IMR-90 (cell line): ENCODE measurements at regions not wholly inside any gene's neighbourhood (a gene's known extent, or its start where the extent isn't known, plus 50 kb on each side); places are given as distances from the start of the nearest gene placed in this dataset.

Experiments
- ATAC-seq: fragments of 200-7000 bp; cut with Tn5 transposase; 2 replicates; pipeline ENCODE4 v1.9.1; 2020; ENCODE audit warnings: low read depth, mild to moderate bottlenecking, moderate library complexity
- BruUV-seq: library from RNA; stranded (reverse); fragments of 400-500 nt; replicated peaks from 2 replicates; lab custom pipeline; 2021; lab: Mats Ljungman, UMichigan
- CTCF ChIA-PET: fragments of 300-600 bp; formaldehyde crosslinking; extraction: SDS; loops from one replicate; lab custom pipeline; 2021; ENCODE audit warnings: antibody characterized with exemption; lab: Yijun Ruan, JAX
- POLR2A ChIA-PET: fragments of 300-600 bp; sonication (Branson Sonifier 250); formaldehyde crosslinking; loops from one replicate; lab custom pipeline; 2022; ENCODE audit warnings: antibody characterized with exemption; ENCODE audit not compliant: unreplicated experiment; lab: Charles Lee
- DNase-seq: peaks from one replicate; pipeline ENCODE4 v3.0.0; 2013
- H2AFZ ChIP-seq: replicated peaks from 2 replicates; pipeline ENCODE3; 2013; ENCODE audit warnings: low read length, mild to moderate bottlenecking; ENCODE audit not compliant: poor library complexity
- H2AK5ac ChIP-seq: 2 replicates; pipeline ENCODE4 v1.6.1; 2013; ENCODE audit warnings: low read depth, low read length, inconsistent platforms
- H2AK9ac ChIP-seq: replicated peaks from 2 replicates; pipeline ENCODE3; 2013; ENCODE audit warnings: mild to moderate bottlenecking, low read depth, low read length, moderate library complexity; ENCODE audit not compliant: poor library complexity
- H2BK120ac ChIP-seq: 2 replicates; pipeline ENCODE4 v1.6.1; 2013; ENCODE audit warnings: low read depth, low read length, inconsistent platforms
- H2BK15ac ChIP-seq: 3 replicates; pipeline ENCODE4 v1.6.1; 2013; ENCODE audit warnings: low read depth, low read length, inconsistent platforms
- H2BK20ac ChIP-seq: 2 replicates; pipeline ENCODE4 v1.6.1; 2013; ENCODE audit warnings: low read depth, mild to moderate bottlenecking, inconsistent platforms, low read length, moderate library complexity
- H2BK5ac ChIP-seq: 2 replicates; pipeline ENCODE4 v1.6.1; 2013; ENCODE audit warnings: mild to moderate bottlenecking, low read depth, low read length, inconsistent platforms; ENCODE audit not compliant: poor library complexity, severe bottlenecking
- H3K14ac ChIP-seq: replicated peaks from 2 replicates; pipeline ENCODE4 v1.6.1; 2013; ENCODE audit warnings: low read depth, low read length, inconsistent platforms
- H3K18ac ChIP-seq: 2 replicates; pipeline ENCODE4 v1.6.1; 2013; ENCODE audit warnings: low read depth, low read length, control low read depth
- H3K23ac ChIP-seq: 2 replicates; pipeline ENCODE4 v1.6.1; 2013; ENCODE audit warnings: low read depth, low read length, inconsistent platforms
- H3K27ac ChIP-seq: 2 replicates; pipeline ENCODE4 v1.5.1; 2013; ENCODE audit warnings: mild to moderate bottlenecking, control low read depth, low read length; ENCODE audit not compliant: insufficient read depth
- H3K27me3 ChIP-seq: 2 replicates; pipeline ENCODE4 v1.6.1; 2013; ENCODE audit warnings: low read length; ENCODE audit not compliant: control insufficient read depth, insufficient read depth
- H3K36me3 ChIP-seq: 2 replicates; pipeline ENCODE4 v1.6.1; 2013; ENCODE audit warnings: low read length, mixed read lengths; ENCODE audit not compliant: control insufficient read depth, insufficient read depth
- H3K4ac ChIP-seq: 2 replicates; pipeline ENCODE4 v1.6.1; 2013; ENCODE audit warnings: low read depth, low read length, inconsistent platforms
- H3K4me1 ChIP-seq: 2 replicates; pipeline ENCODE4 v1.6.1; 2013; ENCODE audit warnings: low read length, mixed read lengths; ENCODE audit not compliant: control insufficient read depth, insufficient read depth
- H3K4me2 ChIP-seq: 2 replicates; pipeline ENCODE4 v1.6.1; 2013; ENCODE audit warnings: low read depth, mild to moderate bottlenecking, control low read depth, low read length, moderate library complexity
- H3K4me3 ChIP-seq: 2 replicates; pipeline ENCODE4 v1.5.1; 2013; ENCODE audit warnings: low read depth, mild to moderate bottlenecking, control low read depth, low read length, moderate library complexity; ENCODE audit not compliant: insufficient read depth
- H3K56ac ChIP-seq: 2 replicates; pipeline ENCODE4 v1.6.1; 2013; ENCODE audit warnings: low read length, inconsistent platforms; ENCODE audit not compliant: insufficient read depth; ENCODE audit errors: extremely low read depth
- H3K79me1 ChIP-seq, 2 experiments: 2 replicates each; pipeline ENCODE4 v1.6.1; 2013; ENCODE audit warnings: low read length in 2 of 2, inconsistent platforms in 1 of 2, low read depth in 1 of 2
- H3K9ac ChIP-seq: 2 replicates; pipeline ENCODE4 v1.6.1; 2013; ENCODE audit warnings: low read depth, low read length, control low read depth
- H3K9me1 ChIP-seq: 2 replicates; pipeline ENCODE4 v1.6.1; 2013; ENCODE audit warnings: low read length, inconsistent platforms; ENCODE audit not compliant: insufficient read depth
- H3K9me3 ChIP-seq: 2 replicates; pipeline ENCODE4 v1.6.1; 2013; ENCODE audit warnings: low read length; ENCODE audit not compliant: control insufficient read depth, insufficient read depth
- H4K20me1 ChIP-seq: 2 replicates; pipeline ENCODE4 v1.6.1; 2013; ENCODE audit warnings: low read length, inconsistent platforms; ENCODE audit not compliant: insufficient read depth
- H4K5ac ChIP-seq: 2 replicates; pipeline ENCODE4 v1.6.1; 2013; ENCODE audit warnings: mild to moderate bottlenecking, low read depth, low read length, control low read depth
- H4K8ac ChIP-seq, 2 experiments: 2 replicates each; pipeline ENCODE4 v1.6.1; 2013; ENCODE audit warnings: low read depth in 2 of 2, low read length in 2 of 2, control low read depth in 1 of 2, inconsistent platforms in 1 of 2
- H4K91ac ChIP-seq: 2 replicates; pipeline ENCODE4 v1.6.1; 2013; ENCODE audit warnings: low read depth, low read length, inconsistent platforms; ENCODE audit not compliant: insufficient read depth
- BHLHE40 ChIP-seq: fragments of 150-350 bp; IDR thresholded peaks from 2 replicates; pipeline ENCODE4 v1.6.1; 2016; ENCODE audit warnings: mild to moderate bottlenecking, low read depth, low read length
- CEBPB ChIP-seq: IDR thresholded peaks from 2 replicates; pipeline ENCODE4 v1.6.1; 2012; ENCODE audit warnings: low read depth, low read length, improper control_type of control experiment
- CHD1 ChIP-seq: IDR thresholded peaks from 2 replicates; pipeline ENCODE4 v1.6.1; 2012; ENCODE audit warnings: low read depth, low read length, improper control_type of control experiment
- CTCF ChIP-seq: conservative IDR thresholded peaks from 2 replicates; pipeline ENCODE4 v1.5.1; 2012; ENCODE audit warnings: mild to moderate bottlenecking, low read depth, low read length, improper control_type of control experiment
- ELK1 ChIP-seq: fragments of 150-350 bp; IDR thresholded peaks from 2 replicates; pipeline ENCODE4 v1.6.1; 2016; ENCODE audit warnings: low read depth, mild to moderate bottlenecking, low read length, moderate library complexity, borderline replicate concordance
- FOS ChIP-seq: fragments of 150-350 bp; IDR thresholded peaks from 2 replicates; pipeline ENCODE4 v1.6.1; 2016; ENCODE audit warnings: low read depth, low read length
- MAFK ChIP-seq: IDR thresholded peaks from 2 replicates; pipeline ENCODE4 v1.6.1; 2012; ENCODE audit warnings: low read depth, low read length, improper control_type of control experiment
- MAZ ChIP-seq: IDR thresholded peaks from 2 replicates; pipeline ENCODE4 v1.6.1; 2012; ENCODE audit warnings: low read depth, mild to moderate bottlenecking, low read length, improper control_type of control experiment, moderate library complexity, borderline replicate concordance
- MXI1 ChIP-seq: IDR thresholded peaks from 2 replicates; pipeline ENCODE4 v1.6.1; 2012; ENCODE audit warnings: low read depth, mild to moderate bottlenecking, low read length, moderate library complexity, borderline replicate concordance
- NFE2L2 ChIP-seq: fragments of 150-350 bp; IDR thresholded peaks from 2 replicates; pipeline ENCODE4 v1.6.1; 2016; ENCODE audit warnings: low read depth, mild to moderate bottlenecking, low read length
- POLR2A ChIP-seq: IDR thresholded peaks from 2 replicates; pipeline ENCODE4 v1.6.1; 2012; ENCODE audit warnings: mild to moderate bottlenecking, low read depth, low read length
- RAD21 ChIP-seq: IDR thresholded peaks from 2 replicates; pipeline ENCODE4 v1.6.1; 2012; ENCODE audit warnings: low read length, improper control_type of control experiment
- RCOR1 ChIP-seq: IDR thresholded peaks from 2 replicates; pipeline ENCODE4 v1.6.1; 2012; ENCODE audit warnings: mild to moderate bottlenecking, low read length, improper control_type of control experiment; ENCODE audit not compliant: insufficient replicate concordance
- RFX5 ChIP-seq: IDR thresholded peaks from 2 replicates; pipeline ENCODE4 v1.8.0; 2012; ENCODE audit warnings: low read depth, mild to moderate bottlenecking, low read length, moderate library complexity
- SMC3 ChIP-seq: fragments of 150-350 bp; IDR thresholded peaks from 2 replicates; pipeline ENCODE4 v1.6.1; 2016; ENCODE audit warnings: low read depth, mild to moderate bottlenecking, antibody characterized with exemption, low read length, moderate library complexity
- USF2 ChIP-seq: fragments of 150-350 bp; IDR thresholded peaks from 2 replicates; pipeline ENCODE4 v1.6.1; 2017; ENCODE audit warnings: mild to moderate bottlenecking, antibody characterized with exemption, low read length, low read depth
- WGBS, 2 experiments: methylation state at CpG; one replicate each; pipeline versions ENCODE4 v1.1.5 to v1.1.7; 2013; ENCODE audit warnings: missing lambda C conversion rate in 2 of 2; ENCODE audit not compliant: insufficient read length in 1 of 2; ENCODE audit errors: extremely low coverage in 2 of 2; 5-methylcytosine and 5-hydroxymethylcytosine counted together
- dilution Hi-C: fragments of 300-500 bp; cut with HindIII; formaldehyde crosslinking; loops from one replicate; pipeline ENCODE4 v1.14.3; 2018; ENCODE audit warnings: low sequenced_read_pairs; ENCODE audit not compliant: unreplicated experiment
- in situ Hi-C: fragments of 300-500 bp; cut with MboI; formaldehyde crosslinking; loops from 3 replicates; pipeline ENCODE4 v1.14.3; 2019; ENCODE audit warnings: low sequenced_read_pairs, inconsistent platforms, mixed read lengths
- intact Hi-C: fragments of 100-400 bp; cut with micrococcal nuclease; formaldehyde crosslinking; loops from 2 replicates; pipeline ENCODE4 v1.10.0; 2022

GRCh38 chr1:10861822-10862221, 65.4 kb upstream of the CASZ1 start:
- no peak overlapping the region for H3K4me3 ChIP-seq
- no peaks in the 10 kb centered on the region for H3K79me1 ChIP-seq
- peaks cover 4% of the 10 kb centered on the region; the same call in 1 of the 2 replicates for H3K4me1 ChIP-seq
- TF ChIP-seq ELK1 (no peak), RCOR1 (no peak), RFX5 (no peak), BHLHE40 (no peak), CEBPB (no peak), USF2 (no peak), MAFK (no peak), MXI1 (no peak), NFE2L2 (no peak), FOS (no peak), CTCF (no peak), RAD21 (no peak), SMC3 (no peak), CHD1 (no peak), POLR2A (no peak), MAZ (no peak)
- H2AK5ac ChIP-seq: no peak overlapping the region
- H2BK120ac ChIP-seq: no peak overlapping the region
- no peak overlapping the region for H3K56ac ChIP-seq
- H2BK15ac ChIP-seq: no peak overlapping the region
- no peak overlapping the region for H3K18ac ChIP-seq
- H3K9ac ChIP-seq: no peak overlapping the region
- H3K27ac ChIP-seq: no peak overlapping the region
- intact Hi-C loops (loop anchor here (10.0 kb wide), 1 partner anchor 167 kb away; no protein-coding TSS in a partner anchor), dilution Hi-C loops (no loop called here), in situ Hi-C loops (no loop called here)
- H3K9me3 ChIP-seq: no peaks in the 10 kb centered on the region
- H4K20me1 ChIP-seq: no peaks in the 10 kb centered on the region
- no peak overlapping the region for H4K91ac ChIP-seq
- H2BK5ac ChIP-seq: no peak overlapping the region
- WGBS, 2 experiments: no CpG with 5 or more reads among the region's 5 CpGs
- ChIA-PET CTCF (no interaction called here), POLR2A (no interaction called here)
- H3K9me1 ChIP-seq: no peaks in the 10 kb centered on the region
- BruUV-seq: no TSS peak
- no peak overlapping the region for H3K4ac ChIP-seq
- no peak overlapping the region for H4K5ac ChIP-seq
- ATAC-seq: no peak
- H3K27me3 ChIP-seq: peaks cover 67% of the 10 kb centered on the region
- H2AK9ac ChIP-seq: no peak overlapping the region
- H3K4me2 ChIP-seq: no peak overlapping the region
- no peaks in the 10 kb centered on the region for H3K36me3 ChIP-seq
- H2AFZ ChIP-seq: peak overlapping the region; percentile 19
- no peak overlapping the region for H3K14ac ChIP-seq
- DNase-seq: no peak
- H3K23ac ChIP-seq: no peak overlapping the region
- H4K8ac ChIP-seq: no peak overlapping the region
- H2BK20ac ChIP-seq: no peak overlapping the region
